Neural crest cell (in vitro differentiated cells): ENCODE measurements at regions not wholly inside any gene's neighbourhood (a gene's known extent, or its start where the extent isn't known, plus 50 kb on each side); places are given as distances from the start of the nearest gene placed in this dataset.

Experiments used
- DNase-seq: peaks from one replicate; pipeline ENCODE4 v3.0.0; 2021; ENCODE audit warnings: low read depth, mixed read lengths, low spot score
- H3K27ac Mint-ChIP-seq: one replicate; pipeline ENCODE4 v1.8.0; 2021; ENCODE audit warnings: mild to moderate bottlenecking, mixed read lengths; ENCODE audit not compliant: unreplicated experiment
- H3K27me3 Mint-ChIP-seq: 2 replicates; pipeline ENCODE4 v1.8.0; 2021; ENCODE audit warnings: low read depth, mild to moderate bottlenecking, mixed read lengths
- H3K36me3 Mint-ChIP-seq: 2 replicates; pipeline ENCODE4 v1.8.0; 2021; ENCODE audit warnings: low read depth, mild to moderate bottlenecking, mixed read lengths
- H3K4me1 Mint-ChIP-seq: 2 replicates; pipeline ENCODE4 v1.8.0; 2021; ENCODE audit warnings: mixed read lengths
- H3K4me3 Mint-ChIP-seq: one replicate; pipeline ENCODE4 v1.8.0; 2021; ENCODE audit warnings: mild to moderate bottlenecking, mixed read lengths
- H3K9me3 Mint-ChIP-seq: 2 replicates; pipeline ENCODE4 v1.8.0; 2021; ENCODE audit warnings: mixed read lengths
- CTCF ChIP-seq: fragments of 200-600 bp; sonication (generic); conservative IDR thresholded peaks from 2 replicates; pipeline ENCODE4 v1.5.0; 2021; ENCODE audit warnings: antibody characterized with exemption, mild to moderate bottlenecking

DNA sequence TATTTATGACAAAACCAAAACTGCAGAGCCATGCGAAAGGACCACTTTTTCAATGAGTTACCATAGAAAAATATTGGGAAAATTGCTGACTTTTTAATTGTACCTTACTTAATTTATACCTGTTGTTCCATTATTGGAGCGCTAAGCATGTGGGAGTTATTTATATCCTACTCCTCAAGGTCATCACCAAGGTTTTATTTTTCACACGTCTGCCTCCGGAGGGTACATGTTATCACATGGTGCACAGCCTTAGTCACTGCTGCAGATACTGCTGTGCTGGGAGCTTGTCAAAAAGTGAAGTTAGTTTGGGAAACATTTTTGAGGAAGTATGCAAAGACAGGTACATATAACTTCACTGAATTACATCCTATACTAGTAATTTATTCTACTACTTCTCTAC lies 1444.3 kb downstream of the AACS start:
- H3K9me3 Mint-ChIP-seq: peaks cover 8% of the 10 kb centered on the region
- no peak overlapping the region for H3K4me3 Mint-ChIP-seq
- DNase-seq: no peak
- no peak for TF ChIP-seq CTCF
- H3K27me3 Mint-ChIP-seq: no peaks in the 10 kb centered on the region
- H3K27ac Mint-ChIP-seq: no peak overlapping the region
- no peaks in the 10 kb centered on the region for H3K36me3 Mint-ChIP-seq
- peaks cover 13% of the 10 kb centered on the region for H3K4me1 Mint-ChIP-seq

DNA sequence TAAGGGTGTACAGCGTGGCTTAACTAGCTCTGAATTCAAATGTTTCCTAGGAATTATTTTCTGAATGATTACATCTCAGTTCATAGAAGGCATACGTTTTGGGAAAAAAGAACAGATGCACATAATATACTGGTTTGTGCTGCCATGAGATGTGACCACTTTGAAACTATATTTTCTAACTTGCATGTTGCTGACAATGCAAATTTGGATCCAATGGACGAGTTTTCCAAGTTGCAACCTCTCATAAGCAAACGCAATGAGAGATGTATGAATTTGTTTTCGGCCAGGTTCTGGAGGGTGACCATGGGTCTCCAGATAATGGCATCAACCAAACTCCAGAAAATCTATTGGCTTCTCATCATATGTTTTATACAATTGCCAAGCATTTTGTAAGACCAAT lies 1445.4 kb downstream of the AACS start:
- Mint-ChIP-seq H3K9me3 (peaks cover 4% of the 10 kb centered on the region), H3K4me3 (no peak overlapping the region), H3K4me1 (peaks cover 13% of the 10 kb centered on the region), H3K36me3 (no peaks in the 10 kb centered on the region), H3K27me3 (no peaks in the 10 kb centered on the region), H3K27ac (no peak overlapping the region)
- no peak for DNase-seq
- no peak for TF ChIP-seq CTCF

DNA sequence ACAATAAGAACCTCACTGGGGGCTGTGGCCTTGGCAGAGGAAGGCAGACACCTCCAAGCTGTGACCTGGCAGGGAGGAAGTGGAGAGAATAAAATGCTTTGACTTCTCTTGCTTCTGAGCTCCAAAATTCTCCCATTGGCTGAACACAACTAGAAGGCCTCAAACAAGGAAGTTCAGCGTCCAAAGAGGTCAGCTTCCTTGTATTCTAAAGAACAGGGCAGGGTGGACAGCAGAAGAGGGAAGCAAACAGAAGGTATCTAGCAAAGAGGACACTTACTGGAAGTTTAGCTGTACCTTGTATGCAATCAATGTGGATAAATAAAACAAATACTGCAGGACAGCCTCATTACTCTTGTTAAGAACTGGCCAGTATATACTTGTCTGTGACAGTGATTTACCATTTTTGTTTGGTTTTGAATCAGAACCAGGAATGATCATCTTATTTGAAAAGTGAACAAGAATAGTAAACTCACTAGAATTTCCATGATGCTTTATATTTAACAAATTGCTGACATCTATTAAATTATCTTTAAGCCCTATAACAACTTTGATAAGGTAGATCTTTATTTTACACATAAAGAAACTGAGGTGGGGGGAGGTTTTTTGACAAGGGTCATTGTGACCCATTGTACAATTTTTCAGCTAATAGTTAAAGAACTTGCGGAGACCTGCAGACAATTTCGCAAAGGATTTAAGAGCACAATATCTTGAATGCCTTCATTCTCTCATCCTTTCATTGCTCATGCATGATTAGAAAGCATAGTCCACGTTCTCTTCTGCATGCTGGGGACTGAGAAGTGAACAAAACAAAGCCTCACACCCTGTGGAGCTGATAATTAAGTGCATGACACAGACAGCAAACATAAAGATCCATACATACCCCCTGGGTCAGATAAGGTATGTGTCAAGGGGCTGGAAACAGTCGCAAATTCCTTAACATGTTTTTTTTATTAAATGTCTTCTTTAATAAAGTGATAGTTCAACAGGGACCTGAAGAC lies 1448.0 kb downstream of the AACS start:
- H3K4me3 Mint-ChIP-seq: no peak overlapping the region
- no peaks in the 10 kb centered on the region for H3K27me3 Mint-ChIP-seq
- peaks cover 2% of the 10 kb centered on the region for H3K9me3 Mint-ChIP-seq
- no peaks in the 10 kb centered on the region for H3K36me3 Mint-ChIP-seq
- H3K4me1 Mint-ChIP-seq: peaks cover 13% of the 10 kb centered on the region
- DNase-seq: no peak
- TF ChIP-seq CTCF: no peak
- no peak overlapping the region for H3K27ac Mint-ChIP-seq

DNA sequence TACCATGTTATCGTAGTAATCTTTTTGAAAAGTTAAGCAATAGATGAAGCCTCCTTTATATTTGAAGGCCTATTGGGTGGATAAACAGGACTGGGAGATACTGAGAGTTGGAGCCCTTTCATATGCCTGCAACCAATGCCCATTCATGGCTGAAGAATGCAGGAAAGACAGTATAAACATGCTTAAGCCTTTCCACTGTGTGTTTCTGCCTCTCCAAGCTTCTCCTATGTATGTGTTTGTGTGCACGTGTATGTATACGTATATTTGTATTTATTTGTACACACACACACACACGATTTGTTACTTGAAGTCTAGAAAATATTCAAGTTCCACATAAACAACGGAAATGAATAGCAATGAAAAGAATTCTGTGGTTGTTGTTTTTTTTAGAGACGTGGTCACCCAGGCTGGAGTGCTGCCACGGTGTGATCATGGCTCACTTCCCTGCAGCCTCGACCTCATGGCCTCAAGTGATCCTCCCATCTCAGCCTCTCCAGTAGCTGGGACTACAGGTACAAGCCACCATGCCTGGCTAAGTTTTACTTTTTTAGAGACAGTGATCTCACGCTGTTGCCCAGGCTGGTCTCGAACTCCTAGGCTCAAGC lies 1453.5 kb downstream of the AACS start:
- H3K9me3 Mint-ChIP-seq: peaks cover 2% of the 10 kb centered on the region
- no peak for DNase-seq
- no peak overlapping the region for H3K27ac Mint-ChIP-seq
- H3K27me3 Mint-ChIP-seq: no peaks in the 10 kb centered on the region
- H3K36me3 Mint-ChIP-seq: no peaks in the 10 kb centered on the region
- no peak for TF ChIP-seq CTCF
- H3K4me1 Mint-ChIP-seq: no peaks in the 10 kb centered on the region
- H3K4me3 Mint-ChIP-seq: no peak overlapping the region

- Mint-ChIP-seq H3K27me3 (no peaks in the 10 kb centered on the region), H3K4me3 (no peak overlapping the region), H3K36me3 (no peaks in the 10 kb centered on the region), H3K27ac (no peak overlapping the region), H3K9me3 (peaks cover 2% of the 10 kb centered on the region), H3K4me1 (no peaks in the 10 kb centered on the region)
- no peak for TF ChIP-seq CTCF
- DNase-seq: no peak
Observed at GRCh38 chr12:126519833-126520232, 1454.6 kb downstream of the AACS start.
